BJ (cell line): ENCODE measurements at regions not wholly inside any gene's neighbourhood (a gene's known extent, or its start where the extent isn't known, plus 50 kb on each side); places are given as distances from the start of the nearest gene placed in this dataset.
A peak's percentile ranks its signal among the peaks of the same experiment; 100 is the strongest.
"Not testable (repeated sequence)": the region's sequence is repeated elsewhere in the genome, so short reads cannot be mapped to it uniquely, and the experiment has no call there.

Source experiments
- CTCF ChIA-PET: fragments of 350-600 bp; formaldehyde crosslinking; extraction: SDS; loops from one replicate; lab custom pipeline; 2021; ENCODE audit warnings: antibody characterized with exemption, inconsistent platforms; lab: Yijun Ruan, JAX
- POLR2A ChIA-PET: fragments of 300-600 bp; sonication (Branson Sonifier 250); formaldehyde crosslinking; extraction: SDS; loops from one replicate; lab custom pipeline; 2021; ENCODE audit warnings: antibody characterized with exemption; lab: Charles Lee
- DNase-seq: peaks from one replicate; pipeline ENCODE4 v3.0.0-alpha.2; 2011; ENCODE audit warnings: low read depth
- H3K27me3 ChIP-seq: 2 replicates; pipeline ENCODE4 v1.6.0; 2011; ENCODE audit warnings: low read length; ENCODE audit not compliant: control insufficient read depth, insufficient read depth
- H3K36me3 ChIP-seq: 2 replicates; pipeline ENCODE4 v1.5.1; 2011; ENCODE audit warnings: low read length; ENCODE audit not compliant: control insufficient read depth, insufficient read depth
- H3K4me3 ChIP-seq: 2 replicates; pipeline ENCODE4 v1.5.1; 2011; ENCODE audit warnings: low read depth, mild to moderate bottlenecking, control low read depth, low read length
- TF ChIP-seq, protein P1 (sequence below): IDR thresholded peaks from 2 replicates; pipeline ENCODE4 v1.5.1; 2011; ENCODE audit warnings: low read depth, mild to moderate bottlenecking, control low read depth, inconsistent platforms, low read length, moderate library complexity; ENCODE audit not compliant: insufficient read depth

DNA sequence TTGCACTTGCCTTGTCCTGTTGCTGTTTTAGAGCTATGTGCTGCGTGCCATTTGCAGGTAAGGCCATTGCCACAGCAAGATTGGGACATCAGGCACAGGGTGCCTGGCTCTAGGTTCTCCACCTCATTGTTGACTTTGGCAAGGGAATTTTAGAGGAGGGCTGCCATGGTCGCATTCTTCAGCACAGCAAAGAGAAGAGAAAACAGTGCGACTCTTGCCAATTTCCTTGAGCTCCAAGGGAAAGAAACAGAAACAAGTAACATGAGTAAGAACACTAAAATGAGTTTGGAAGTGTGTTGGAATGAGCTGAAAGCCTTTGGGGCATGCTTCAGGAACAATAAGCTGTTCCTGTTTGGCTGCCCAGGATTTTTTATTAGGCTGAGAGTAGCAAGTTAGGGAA lies 188.1 kb upstream of the IL12B start:
- TF ChIP-seq, protein P1, sequence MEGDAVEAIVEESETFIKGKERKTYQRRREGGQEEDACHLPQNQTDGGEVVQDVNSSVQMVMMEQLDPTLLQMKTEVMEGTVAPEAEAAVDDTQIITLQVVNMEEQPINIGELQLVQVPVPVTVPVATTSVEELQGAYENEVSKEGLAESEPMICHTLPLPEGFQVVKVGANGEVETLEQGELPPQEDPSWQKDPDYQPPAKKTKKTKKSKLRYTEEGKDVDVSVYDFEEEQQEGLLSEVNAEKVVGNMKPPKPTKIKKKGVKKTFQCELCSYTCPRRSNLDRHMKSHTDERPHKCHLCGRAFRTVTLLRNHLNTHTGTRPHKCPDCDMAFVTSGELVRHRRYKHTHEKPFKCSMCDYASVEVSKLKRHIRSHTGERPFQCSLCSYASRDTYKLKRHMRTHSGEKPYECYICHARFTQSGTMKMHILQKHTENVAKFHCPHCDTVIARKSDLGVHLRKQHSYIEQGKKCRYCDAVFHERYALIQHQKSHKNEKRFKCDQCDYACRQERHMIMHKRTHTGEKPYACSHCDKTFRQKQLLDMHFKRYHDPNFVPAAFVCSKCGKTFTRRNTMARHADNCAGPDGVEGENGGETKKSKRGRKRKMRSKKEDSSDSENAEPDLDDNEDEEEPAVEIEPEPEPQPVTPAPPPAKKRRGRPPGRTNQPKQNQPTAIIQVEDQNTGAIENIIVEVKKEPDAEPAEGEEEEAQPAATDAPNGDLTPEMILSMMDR, result no peak
- CTCF ChIA-PET, result interaction anchor here (0.8 to 1.6 kb wide), 3 partner anchors 12 to 815 kb away, joined by 3 to 4 read pairs (median 3); no protein-coding TSS in a partner anchor

GRCh38 chr5:159519365-159519764 lies 189.1 kb upstream of the IL12B start:
- DNase-seq, result no peak
- Histone ChIP-seq H3K36me3 (no peaks in the 10 kb centered on the region), H3K4me3 (no peak overlapping the region), H3K27me3 (peaks cover 2% of the 10 kb centered on the region; the same call in 1 of the 2 replicates)
- TF ChIP-seq, protein P1, result no peak
- CTCF ChIA-PET, result no interaction called here
- POLR2A ChIA-PET, result no interaction called here

More for the DNA sequence above, 188.1 kb upstream of the IL12B start:
- POLR2A ChIA-PET, result no interaction called here
- Histone ChIP-seq H3K4me3 (no peak overlapping the region), H3K27me3 (peaks cover 2% of the 10 kb centered on the region; the same call in 1 of the 2 replicates), H3K36me3 (no peaks in the 10 kb centered on the region)
- DNase-seq, result peak; percentile 36

DNA sequence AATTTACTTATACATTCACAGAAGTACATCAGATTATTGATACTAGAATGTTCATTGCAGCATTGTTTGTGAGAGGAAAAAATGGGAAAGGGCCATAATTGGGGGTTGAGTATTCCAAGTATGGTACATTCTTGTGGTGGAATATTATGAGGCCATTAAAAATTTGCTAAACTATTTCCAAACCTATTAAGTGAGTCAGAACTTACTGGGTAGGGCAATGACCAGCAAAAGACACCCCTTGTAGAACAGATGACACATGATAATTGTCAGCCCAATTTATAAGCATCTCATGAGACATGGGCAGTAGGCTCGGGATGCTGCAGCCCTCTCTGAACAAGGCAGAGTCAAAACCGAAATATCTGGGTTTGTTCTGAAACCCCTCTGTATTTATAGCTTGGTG lies 192.6 kb upstream of the IL12B start:
- Histone ChIP-seq H3K27me3 (peaks cover 2% of the 10 kb centered on the region; the same call in 1 of the 2 replicates), H3K4me3 (no peak overlapping the region), H3K36me3 (no peaks in the 10 kb centered on the region)
- POLR2A ChIA-PET, result no interaction called here
- no peak for DNase-seq
- TF ChIP-seq, protein P1, result no peak
- CTCF ChIA-PET, result no interaction called here

- POLR2A ChIA-PET, CTCF ChIA-PET, H3K4me3 ChIP-seq, DNase-seq, H3K27me3 ChIP-seq, H3K36me3 ChIP-seq: not testable (repeated sequence)
Measured at GRCh38 chr5:159524279-159524678, 194.0 kb upstream of the IL12B start.

DNA sequence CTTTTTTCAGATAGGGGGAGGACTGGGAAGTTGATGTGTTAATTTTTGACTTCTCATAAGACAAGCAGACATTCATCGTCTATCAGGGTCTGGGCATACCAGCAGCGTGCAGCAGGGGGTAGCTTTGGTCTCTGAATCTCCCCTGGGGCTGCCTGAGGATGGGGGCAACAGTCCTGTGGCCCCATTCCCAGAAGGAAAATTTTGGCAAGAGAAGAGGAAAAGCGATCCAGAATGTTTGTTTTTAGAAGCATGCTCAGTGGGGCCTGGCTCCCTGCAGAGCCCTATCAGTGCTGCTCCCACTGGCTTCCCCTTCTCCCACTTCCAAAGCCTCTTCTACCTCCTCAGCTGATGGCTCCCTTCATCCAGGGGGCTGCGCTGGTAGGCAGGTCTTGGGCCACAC lies 194.8 kb upstream of the IL12B start:
- ChIA-PET POLR2A (no interaction called here), CTCF (interaction anchor here (0.7 to 1.3 kb wide), 2 partner anchors 9 to 46 kb away, joined by 3 to 4 read pairs; no protein-coding TSS in a partner anchor)
- no peak overlapping the region for H3K4me3 ChIP-seq
- TF ChIP-seq, protein P1, result no peak
- peaks cover 2% of the 10 kb centered on the region; the same call in 1 of the 2 replicates for H3K27me3 ChIP-seq
- H3K36me3 ChIP-seq, result no peaks in the 10 kb centered on the region
- no peak for DNase-seq
